Panc1 (cell line): ENCODE measurements at regions not wholly inside any gene's neighbourhood (a gene's known extent, or its start where the extent isn't known, plus 50 kb on each side); places are given as distances from the start of the nearest gene placed in this dataset.

Experiments used
- POLR2AphosphoS5 ChIP-seq: IDR thresholded peaks from 2 replicates; pipeline ENCODE4 v1.6.1; 2012; ENCODE audit warnings: mild to moderate bottlenecking, low read depth, low read length, moderate library complexity
- REST ChIP-seq, 2 experiments: IDR thresholded peaks; 2 replicates each; pipeline ENCODE4 v1.6.1; 2011 to 2012; ENCODE audit warnings: low read depth in 2 of 2, control low read depth in 1 of 2, low read length in 1 of 2, mild to moderate bottlenecking in 1 of 2, moderate library complexity in 1 of 2; ENCODE audit not compliant: insufficient read depth in 1 of 2
- TF ChIP-seq, protein P1 (sequence below): fragments of 450-650 bp; IDR thresholded peaks from 2 replicates; pipeline ENCODE4 v1.5.1; 2017; ENCODE audit warnings: mild to moderate bottlenecking

DNA sequence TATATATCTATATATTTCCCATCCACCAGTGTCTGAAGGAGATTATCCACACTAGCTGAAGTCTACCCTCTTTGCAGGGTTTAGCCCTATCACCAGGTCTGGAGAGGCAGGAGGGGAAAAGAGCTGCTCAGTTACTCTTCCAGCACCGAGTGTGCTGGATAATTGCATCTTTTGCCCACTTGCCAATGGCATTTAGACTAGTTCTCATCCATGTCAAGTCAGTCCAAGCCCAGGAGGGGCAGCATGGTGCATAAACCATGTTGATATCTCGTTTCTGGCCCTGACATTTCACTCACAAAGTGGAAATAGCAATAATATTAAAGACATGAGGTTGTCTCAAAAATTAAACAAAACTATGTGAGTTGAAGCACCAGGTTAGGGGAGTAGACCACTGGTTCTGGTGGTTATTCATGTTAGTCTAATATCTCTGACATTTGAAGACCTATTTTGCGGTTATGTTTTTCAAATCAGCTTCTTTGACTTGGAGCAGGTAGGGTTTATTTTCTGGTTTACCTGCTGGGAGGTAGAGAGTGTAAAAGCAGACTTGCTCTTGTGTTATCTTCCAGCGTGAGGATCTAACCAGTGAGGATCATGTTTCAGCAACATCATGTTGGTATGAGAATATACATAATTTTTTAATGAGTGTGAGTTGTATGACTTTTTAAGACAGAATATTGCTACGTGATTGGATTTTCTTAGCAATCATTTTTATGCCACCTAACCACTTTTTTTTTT is 273.2 kb upstream of the KIRREL3 start:
- TF ChIP-seq, protein P1, sequence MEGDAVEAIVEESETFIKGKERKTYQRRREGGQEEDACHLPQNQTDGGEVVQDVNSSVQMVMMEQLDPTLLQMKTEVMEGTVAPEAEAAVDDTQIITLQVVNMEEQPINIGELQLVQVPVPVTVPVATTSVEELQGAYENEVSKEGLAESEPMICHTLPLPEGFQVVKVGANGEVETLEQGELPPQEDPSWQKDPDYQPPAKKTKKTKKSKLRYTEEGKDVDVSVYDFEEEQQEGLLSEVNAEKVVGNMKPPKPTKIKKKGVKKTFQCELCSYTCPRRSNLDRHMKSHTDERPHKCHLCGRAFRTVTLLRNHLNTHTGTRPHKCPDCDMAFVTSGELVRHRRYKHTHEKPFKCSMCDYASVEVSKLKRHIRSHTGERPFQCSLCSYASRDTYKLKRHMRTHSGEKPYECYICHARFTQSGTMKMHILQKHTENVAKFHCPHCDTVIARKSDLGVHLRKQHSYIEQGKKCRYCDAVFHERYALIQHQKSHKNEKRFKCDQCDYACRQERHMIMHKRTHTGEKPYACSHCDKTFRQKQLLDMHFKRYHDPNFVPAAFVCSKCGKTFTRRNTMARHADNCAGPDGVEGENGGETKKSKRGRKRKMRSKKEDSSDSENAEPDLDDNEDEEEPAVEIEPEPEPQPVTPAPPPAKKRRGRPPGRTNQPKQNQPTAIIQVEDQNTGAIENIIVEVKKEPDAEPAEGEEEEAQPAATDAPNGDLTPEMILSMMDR: no peak
- TF ChIP-seq REST (IDR thresholded peaks at IDR 0.05; ENCODE audit: insufficient read depth in 1 of 2, low read depth in 2 of 2, low read length in 1 of 2) (no peak), POLR2AphosphoS5 (no peak)
